HG02759 (cell line): ENCODE measurements at regions not wholly inside any gene's neighbourhood (a gene's known extent, or its start where the extent isn't known, plus 50 kb on each side); places are given as distances from the start of the nearest gene placed in this dataset.

Source experiments
- ATAC-seq: cut with Tn5 transposase; IDR thresholded peaks from one replicate; pipeline ENCODE4 v1.9.1; 2021; ENCODE audit warnings: mild to moderate bottlenecking, moderate library complexity; ENCODE audit not compliant: unreplicated experiment

DNA sequence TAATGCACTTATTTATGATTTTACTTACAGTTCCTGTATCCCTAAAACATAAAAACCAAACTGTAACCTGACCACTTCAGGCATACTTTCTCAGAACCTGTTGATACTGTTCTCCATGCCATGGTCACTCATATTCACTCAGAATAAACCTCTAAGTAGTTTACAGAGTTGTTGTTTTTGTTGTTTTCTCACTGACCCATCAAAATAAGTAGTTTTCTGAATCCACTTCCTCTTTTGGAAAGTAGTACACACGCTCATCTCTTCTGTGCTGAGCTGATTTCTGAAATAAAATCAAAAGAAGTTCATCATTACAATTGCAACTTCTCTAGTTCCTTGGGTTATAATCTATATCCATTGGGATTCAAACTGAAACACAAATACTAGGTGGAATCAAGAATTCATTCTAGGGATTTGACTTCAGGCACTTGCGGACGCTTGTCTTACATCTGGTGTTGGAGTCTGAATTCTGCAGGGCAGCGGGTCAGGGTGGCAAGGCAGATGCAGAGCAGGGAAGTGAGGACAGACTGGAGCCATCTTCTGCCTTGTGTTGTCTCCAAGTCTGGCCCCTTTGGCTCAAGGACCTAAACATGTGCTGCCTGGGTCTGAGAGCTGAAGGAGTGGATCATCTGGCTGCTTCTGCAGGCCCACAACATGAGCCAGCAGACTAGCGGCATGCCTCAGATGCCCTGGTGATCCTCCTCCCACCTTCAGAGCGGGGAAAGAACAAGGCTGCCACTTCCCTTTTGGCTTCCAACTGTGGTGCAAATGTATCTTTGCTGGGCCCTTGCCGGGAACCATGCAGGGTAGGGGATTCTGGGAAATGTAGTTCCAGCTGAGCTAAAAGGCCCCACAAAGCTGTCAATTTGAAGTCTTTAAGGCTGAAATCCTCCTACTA, 167.9 kb upstream of the MYLIP start:
- ATAC-seq = no peak

DNA sequence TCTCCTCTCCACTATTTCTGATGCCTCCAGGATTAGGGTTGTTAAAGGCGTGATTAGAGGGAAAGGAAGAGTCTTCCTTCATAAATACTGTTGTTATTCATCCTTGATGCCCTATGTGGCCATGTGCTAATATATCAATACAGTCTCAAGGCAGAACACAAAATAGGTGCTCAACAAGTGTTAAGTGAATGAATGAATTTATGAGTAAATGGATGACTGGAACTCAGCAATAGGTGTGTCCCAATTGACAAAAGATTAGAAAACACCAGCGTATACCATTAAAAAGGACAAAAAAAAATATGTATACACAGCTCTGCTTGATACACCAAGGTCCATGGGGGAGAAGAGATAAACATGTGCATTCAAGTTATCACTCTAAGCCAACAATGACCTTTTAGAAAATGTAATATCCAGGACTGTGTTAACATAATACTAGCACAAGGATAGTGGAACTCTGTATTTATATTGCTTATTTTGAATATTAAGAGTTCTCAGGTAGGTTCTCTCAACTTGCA, 171.2 kb upstream of the MYLIP start:
- no peak for ATAC-seq

DNA sequence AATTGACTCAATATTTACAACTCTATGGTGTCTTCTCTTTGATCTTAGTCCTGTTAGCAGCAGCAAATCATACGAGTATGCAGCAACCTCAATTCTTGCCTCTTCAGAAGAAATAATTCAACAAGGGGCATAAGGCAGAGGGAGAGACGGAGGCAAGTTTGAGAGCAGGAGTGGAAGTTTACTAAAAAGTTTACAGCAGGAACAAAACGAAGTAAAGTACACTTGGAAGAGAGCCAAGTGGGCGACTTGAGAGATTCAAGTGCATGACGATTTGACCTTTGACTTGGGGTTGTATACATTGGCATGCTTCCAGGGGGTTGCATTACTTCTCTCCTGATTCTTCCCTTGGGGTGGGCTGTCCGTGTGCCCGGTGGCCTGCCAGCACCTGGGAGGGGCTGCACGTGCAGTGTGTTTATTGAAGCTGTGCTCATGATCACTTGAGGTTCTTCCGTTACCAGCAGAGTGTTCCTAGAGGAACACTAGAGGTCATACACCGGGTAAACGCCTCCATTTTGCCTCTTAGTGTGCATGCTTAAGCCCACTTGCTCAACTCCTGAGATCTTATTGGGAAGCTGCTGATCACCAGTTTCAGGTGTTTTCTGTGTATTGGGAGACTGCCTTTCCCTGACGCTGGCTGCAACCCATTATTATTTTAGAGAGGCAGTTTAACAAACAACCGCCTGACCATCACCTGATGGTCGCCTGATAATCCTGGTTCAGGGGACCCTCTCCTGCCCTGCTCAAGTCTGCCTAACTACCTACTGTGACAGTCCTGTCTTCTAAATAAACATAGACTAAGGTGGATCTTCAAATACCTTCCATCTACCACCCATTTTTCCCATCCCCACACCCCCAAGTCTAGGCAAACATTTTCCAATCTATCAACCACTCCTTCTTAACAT, 172.4 kb upstream of the MYLIP start:
- ATAC-seq = no peak

DNA sequence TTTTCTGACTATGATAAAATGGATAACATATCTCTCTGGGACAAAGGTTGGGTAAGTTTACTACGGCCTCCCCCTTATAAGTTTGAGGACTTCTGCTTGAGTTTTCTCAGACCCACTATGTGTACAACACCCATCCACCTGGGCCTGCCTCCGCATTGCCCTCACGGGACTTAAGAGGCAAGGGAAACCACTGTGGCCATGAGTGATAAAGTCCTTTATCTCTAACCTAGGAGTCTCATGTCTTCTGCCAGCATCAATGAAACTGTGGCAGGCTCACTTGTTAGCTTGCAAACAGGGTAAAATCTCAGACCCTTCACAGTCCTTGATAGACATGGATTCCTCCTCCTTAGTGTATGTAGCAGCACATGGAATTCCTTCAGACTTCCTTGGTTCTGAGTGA, 173.4 kb upstream of the MYLIP start:
- ATAC-seq = no peak

DNA sequence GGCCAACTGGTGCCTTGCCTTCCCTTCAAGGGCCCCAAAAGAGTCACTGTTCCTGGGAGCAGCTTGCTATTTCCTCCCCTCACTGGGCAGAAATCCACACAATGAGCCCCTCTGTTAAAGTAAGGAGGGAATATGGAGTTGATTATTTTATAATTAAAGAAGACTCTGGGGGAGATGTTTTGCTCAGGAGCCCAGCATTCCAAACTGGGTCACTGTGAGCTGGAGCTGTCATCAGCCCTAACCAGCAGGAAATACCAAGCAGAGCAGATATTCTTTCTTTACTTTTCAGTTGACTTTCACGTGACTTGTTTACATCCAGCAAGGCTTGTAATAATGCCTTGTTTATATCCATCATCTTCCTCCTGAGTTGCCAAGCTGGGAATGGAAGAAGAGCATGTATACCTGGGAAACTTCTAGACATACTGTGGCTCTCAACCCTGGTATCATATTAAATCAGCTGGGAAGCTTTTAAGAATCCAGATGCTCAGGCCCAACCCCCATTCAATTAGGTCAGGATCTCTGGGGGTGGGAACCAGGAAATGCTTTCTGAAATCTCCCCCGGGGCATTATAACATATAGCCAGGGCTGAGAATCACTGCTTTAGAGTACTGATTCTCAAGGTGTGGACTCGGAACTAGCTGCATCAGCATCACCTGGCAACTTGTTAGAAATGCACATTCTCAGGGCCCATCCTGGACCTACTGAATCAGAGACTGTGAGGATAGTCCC, 175.6 kb upstream of the MYLIP start:
- ATAC-seq = no peak

DNA sequence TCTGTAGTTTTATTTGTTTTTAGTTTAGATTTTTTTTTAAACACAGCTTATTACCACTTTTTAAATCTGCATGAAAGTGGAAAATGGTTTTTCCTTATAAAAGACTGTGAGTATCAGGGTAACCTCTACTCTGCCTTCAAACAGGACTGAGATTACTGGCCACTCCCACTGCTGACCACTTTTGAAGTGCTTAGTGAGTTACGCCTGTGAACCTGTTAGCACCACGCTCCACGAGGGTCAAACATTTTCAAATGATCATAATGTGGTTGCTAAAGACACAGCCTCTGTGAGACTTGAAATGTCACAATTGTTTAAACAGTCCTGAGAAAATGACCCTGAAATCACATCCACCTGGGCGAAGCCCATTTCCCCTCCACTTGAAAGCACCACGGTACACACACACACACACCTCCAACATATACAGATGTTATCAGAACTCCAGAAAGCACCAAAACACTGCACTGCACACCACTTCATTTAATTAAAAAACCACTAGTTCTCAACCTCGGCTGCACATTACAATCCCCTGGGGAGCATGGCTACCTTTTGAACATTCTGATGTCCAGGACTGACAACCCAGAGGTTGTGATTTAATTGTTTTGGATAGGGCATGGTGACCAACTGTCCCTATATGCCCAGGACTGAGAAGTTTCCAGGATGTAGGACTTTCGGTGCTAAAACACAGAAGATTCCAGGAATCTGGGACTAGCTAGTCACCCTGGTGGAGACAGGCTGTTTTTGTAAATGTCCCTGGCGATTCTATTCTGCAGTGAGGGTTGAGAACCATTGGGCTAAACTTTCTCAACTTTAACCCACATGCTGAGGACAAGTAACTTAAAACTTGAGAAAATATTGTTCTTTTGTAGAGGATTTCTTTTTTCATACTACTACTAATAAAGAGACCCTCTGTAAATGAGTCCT, 176.4 kb upstream of the MYLIP start:
- ATAC-seq = no peak

DNA sequence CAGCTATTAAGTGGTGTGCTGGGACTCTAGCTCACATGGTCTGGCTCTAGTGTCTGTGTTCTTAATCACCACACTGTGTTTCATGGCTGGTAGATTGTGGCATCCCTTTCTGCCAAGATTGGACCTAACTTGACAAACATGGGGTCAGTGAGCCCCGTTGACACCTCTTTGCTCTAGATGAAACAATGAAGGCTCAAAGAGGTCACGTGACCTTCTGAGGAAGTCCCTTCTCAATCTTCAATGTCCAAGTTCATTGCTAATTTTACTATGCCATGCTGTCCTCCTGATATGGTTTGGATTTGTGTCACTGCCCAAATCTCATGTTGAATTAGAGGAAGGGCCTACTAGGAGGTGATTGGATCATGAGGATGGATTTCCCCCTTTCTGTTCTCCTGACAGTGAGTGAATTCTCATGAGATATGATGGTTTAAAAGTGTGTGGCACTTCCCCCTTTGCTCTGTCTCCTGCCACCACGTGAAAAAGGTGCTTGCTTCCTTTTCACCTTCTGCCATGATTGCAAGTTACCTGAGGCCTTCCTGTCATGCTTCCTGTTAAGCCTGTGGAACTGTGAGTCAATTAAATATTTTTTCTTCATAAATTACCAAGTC, 177.8 kb upstream of the MYLIP start:
- ATAC-seq = no peak

DNA sequence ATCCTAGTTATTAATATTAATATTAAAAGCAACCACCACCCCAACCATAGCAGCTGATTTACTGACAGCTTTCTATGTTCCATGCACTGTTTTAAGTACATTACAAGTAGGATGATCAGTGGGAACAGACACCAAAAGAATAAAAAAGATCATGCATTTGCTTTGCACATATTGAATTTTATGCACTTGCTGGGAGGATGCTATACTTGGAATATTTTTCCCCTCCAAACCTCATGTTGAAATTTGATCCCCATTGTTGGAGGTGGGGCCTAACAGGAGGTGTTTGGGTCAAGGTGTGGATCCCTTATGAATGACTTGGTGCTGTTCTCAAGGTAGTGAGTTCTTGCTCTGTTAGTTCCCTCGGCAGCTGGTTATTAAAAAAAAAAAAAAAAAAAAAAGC, 178.9 kb upstream of the MYLIP start:
- no peak for ATAC-seq

DNA sequence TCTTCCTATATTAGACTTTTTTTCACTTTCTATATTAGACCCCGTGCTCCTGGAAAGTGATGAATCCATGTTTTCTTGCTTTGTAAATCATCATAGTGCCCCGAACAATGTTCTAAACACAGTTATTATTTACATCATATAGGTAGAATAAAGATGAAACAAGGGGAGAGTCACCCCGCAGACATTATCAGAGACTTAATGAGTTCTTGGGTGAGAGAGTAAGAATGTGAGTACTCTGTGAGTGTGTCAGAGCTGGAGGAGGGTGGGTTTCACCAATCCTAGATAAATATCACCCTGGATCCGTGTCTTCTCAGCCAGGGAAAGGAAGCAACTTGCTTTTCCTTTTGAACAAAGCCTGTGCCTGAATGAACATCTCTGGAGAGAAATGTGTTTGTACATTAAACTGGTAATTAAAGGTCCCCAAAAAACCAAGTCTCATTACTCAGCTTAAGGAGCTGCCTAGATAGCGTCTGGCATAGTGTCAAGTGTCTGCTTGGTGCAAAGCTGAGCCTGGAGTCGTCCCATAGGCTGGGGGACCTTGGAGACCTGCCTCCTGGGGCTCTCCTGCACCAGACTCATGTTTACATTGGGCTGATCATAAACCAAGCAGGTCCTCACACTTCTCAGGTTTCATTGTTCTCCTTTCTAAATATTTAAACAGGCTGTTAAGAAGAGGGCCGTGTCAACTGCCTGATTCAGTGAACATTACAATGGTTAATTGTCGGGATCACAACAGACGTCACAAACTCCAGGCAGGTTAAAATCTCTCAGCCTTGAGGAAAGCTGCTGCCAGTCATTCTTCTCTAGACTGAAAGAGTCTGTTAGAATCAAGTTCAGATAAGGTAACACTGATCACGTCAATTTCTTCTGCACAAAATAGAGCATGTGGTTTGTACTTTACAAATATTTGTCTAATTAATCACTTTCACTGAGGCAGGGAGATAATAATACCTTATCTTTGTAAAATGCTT, 179.7 kb upstream of the MYLIP start:
- ATAC-seq = no peak

DNA sequence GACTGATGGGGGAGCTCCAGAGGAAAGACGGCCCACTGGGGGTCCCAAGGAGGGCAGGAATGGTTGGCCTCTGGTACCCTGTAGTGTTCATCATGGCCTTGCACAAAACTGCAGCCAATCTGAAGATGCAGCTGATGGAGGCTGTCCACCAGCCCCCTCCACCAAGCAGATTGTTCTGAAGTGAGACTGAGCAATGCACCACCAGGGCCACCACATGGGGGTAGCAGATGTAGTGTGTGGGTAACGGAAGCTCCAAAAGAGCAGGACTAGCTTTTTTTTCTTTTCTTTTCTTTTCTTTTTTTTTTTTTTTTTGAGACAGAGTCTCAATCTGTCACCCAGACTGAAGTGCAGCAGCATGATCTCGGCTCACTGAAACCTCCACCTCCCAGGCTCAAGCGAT, 181.0 kb upstream of the MYLIP start:
- ATAC-seq = no peak

DNA sequence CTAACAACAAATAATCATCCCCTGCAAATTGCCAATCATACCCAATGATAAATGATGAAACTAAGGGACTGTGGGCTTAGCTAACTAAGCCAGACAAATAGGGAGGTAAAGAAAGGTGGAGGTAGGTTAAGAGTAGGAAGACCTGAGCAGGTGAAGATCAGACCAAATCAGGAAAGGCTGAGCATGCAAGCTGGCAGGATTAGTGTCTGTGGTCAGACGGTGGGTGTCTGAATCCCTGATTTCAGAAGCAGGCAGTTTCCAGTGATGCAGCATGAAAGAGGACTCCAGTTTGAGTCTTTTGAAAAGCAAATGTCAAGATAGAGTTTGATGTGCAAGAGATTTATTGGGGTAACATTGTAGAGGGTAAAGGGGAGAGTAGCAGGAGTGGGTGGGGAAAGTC, 181.4 kb upstream of the MYLIP start:
- ATAC-seq = no peak

DNA sequence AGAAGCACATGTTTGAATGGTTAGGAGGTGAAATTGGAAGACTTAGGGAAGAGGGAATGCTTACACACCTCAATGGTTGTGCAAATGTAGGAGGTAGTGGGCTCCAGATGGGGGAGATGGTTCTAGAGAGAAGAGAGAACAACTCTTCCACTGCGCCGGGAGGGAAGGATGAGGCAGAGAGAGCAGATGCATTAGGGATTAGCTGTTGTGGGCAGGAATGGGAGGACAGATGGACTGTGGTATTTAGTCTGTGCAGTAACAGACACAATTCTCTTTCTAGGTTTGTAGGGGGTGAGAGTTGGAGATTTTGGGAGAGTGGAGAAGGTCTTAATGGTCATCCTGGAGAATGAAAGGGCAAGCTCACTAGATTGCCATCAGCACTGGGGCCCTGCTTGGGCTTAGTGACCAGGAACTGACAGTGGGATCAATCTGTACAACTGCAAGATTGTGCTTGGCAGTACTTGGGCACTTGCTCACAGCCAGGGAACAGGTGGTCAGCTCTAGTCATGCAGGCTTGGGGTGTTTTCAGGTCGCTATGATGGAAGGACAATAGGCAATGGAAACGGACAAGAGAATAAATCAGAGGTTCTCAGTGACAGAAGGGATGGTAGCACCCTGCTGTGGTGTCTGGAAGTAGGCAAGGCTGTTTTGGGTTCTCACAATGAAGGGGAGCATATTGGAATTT, 182.0 kb upstream of the MYLIP start:
- no peak for ATAC-seq

DNA sequence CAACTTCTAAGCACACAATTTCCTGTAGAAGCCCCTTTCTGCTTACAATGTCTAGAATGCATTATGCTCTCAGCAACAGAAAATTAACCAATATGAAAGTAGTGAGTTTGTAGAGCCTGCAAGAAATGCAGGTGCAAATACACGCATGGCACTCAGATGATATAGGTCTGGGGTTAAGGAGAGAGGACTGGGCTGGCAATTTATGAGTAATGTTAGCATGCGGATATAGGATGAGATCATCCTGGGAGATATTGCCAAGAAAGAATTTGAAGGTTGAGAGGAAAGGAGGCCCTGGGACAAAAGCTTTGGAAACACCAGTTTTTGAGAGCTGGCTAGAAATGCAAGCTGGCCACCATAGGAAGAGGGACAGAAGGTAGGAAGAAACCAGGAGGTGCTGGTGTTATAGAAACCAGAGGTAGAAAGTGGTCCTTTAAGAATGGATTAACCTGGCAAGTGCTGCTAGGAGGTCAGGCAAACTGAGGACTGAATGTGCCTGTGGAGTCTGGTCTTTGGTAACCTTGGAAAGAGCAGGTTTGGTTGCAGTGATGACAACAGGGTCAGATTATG, 183.2 kb upstream of the MYLIP start:
- no peak for ATAC-seq

DNA sequence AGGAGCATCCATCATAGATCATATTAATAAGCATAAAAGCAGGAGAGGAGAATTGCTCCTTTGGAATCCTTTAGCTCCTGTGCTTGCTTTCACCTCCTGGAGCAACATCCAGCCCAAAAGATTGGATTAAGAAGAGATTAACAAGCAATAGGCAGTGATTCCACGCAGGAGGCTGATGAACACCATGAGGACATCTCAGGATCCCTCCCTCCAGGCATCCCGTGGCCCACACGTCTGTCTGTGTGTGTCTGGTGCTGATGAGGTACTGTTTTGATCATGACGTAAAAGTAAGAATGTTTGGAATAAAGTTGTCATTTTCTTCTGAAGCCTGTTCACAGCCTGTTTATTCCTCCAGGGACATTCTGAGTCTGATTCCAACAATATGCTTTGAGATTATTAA, 185.5 kb upstream of the MYLIP start:
- ATAC-seq = no peak

DNA sequence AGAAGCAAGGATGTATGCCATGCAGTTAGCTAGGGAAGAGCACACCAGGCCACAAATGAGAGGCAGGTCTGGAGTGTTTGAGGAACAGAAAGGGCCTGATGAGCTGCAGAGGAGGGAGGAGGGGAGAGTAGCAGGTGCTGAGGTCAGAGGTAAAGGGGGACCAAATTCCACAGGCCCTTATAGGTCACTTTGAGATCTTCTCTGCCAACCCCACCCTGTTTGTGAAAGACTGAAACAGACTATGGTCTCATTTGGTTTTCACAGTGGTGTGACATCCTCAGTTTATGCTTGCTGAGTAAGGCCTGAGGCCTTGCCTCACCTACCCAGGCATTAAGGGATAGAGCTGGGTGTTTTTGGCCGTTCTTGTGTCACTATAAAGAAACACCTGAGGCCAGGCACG, 187.7 kb upstream of the MYLIP start:
- no peak for ATAC-seq

DNA sequence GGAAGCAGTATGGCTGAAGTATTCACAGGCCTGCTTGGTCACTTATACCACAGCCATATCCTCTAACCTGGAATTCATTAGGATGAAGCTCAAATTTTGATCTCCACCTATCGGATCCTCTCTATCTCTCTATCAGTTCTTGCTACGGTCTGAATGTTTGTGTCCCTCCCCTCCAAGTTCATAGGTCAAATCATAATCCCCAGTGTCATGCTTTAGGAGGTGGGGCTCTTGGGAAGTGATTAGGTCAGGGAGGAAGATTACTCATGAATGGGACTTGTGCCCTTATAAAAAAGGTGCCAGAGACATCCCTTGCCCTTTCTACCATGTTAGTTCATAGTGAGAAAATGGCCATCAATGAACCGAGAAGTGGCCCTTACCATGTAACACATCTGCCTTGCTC, 190.8 kb upstream of the MYLIP start:
- no peak for ATAC-seq

DNA sequence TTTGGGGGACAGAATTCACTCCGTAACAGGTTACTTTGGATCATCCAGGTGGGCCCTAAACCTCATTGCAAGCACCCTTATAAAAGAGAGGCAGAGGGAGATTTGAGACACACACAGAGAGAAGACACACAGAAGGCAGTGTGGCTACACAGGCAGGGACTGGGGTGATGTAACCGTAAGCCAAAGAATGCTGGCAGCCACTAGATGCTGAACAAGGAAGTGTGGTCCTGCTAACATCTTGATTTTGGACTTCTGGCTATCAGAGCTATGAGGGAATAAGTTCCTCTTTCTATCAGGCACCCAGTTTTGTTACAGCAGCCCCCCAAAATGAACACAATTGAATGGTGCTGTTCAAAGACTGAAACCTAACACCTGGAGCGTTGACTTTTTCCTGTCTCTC, 191.3 kb upstream of the MYLIP start:
- no peak for ATAC-seq

DNA sequence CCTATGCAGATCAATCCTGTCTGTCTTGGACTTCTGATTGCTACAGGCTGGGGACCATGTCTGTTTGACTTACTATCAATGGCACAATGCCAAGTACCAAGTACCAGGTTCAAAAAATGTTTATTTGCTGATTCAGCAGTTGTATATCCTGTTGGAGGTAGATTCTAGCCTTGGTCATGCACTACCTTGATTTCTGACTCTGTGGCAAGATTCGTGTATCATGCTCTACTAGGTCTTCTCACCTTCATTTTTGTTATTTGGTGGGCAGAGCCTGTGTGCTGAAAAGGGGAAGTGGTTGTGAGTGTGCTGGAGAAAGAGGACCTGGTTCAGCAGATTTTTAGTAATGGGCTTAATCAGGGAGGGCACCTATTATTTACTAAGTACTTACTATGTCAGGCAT, 192.4 kb upstream of the MYLIP start:
- peak; percentile 88 for ATAC-seq
